ENCODE measurements at regions not wholly inside any gene's neighbourhood (a gene's known extent, or its start where the extent isn't known, plus 50 kb on each side); places are given as distances from the start of the nearest gene placed in this dataset.

GRCh38 chr10:81784111-81784597 is 90.8 kb upstream of the NRG3 start:
- no peak for TF ChIP-seq POLR2A (IDR thresholded peaks at IDR 0.05)
- TF ChIP-seq CTCF (IDR thresholded peaks at IDR 0.05): no peak
